Activated CD4-positive, alpha-beta T cell treated with anti-CD3 and anti-CD28 coated beads, Interleukin-2, amount 50 U/mL, for 48 hours (primary cell): ENCODE measurements at regions not wholly inside any gene's neighbourhood (a gene's known extent, or its start where the extent isn't known, plus 50 kb on each side); places are given as distances from the start of the nearest gene placed in this dataset.
"Not testable (repeated sequence)": the region's sequence is repeated elsewhere in the genome, so short reads cannot be mapped to it uniquely, and the experiment has no call there.

Source experiments
- DNase-seq, 2 experiments: peaks; one replicate each; pipeline ENCODE4 v3.0.0-alpha.2; 2020

GRCh38 chr5:30345539-30346345, 847.7 kb upstream of the CDH6 start:
- DNase-seq = not testable (repeated sequence)

- no peak for DNase-seq
These were observed 849.8 kb upstream of the CDH6 start for GRCh38 chr5:30343707-30344106.

- no peak for DNase-seq
These were observed 852.0 kb upstream of the CDH6 start for GRCh38 chr5:30341466-30341865.

- DNase-seq = no peak
These were observed 856.4 kb upstream of the CDH6 start for GRCh38 chr5:30337084-30337573.

GRCh38 chr5:30331534-30331933, 862.0 kb upstream of the CDH6 start:
- no peak for DNase-seq

GRCh38 chr5:30325795-30326194, 867.7 kb upstream of the CDH6 start:
- DNase-seq = no peak

- no peak for DNase-seq
These were observed 869.4 kb upstream of the CDH6 start for GRCh38 chr5:30324083-30324482.

DNA sequence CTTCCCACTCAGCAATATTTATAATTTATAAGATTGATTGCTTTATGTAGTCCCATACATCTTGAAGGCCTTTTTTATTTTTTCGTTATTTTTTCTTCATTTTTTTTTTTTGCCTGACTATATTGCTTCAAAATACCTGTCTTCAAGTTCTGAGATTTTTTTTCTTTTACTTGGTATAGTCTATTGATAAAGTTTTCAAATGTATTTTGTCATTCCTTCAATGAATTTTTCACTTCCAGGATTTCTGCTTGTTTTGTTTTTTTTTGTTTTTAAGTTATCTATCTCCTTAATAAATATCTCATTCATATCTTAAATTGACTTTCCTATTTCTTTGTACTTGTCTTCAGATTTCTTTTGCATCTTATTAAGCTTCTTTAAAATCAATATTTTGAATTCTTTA, 905.6 kb upstream of the CDH6 start:
- no peak for DNase-seq

DNA sequence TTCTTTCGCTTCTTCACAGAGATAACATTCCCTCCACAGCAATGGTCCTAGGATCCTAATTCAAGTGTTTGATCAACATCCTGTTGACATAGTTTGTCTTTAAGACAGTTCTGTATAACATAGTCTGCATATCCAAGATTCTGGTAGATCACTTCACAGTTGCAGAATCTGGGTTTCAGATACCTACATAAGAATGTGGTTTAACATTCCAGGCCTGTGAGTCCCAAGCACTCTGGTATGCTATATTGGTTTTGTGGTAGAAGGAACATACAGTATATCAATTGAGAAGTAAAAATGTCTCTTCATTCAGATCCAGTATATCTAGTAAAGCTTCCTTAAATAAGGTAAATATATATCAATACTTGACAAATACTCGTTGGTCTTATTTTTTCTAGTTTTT, 914.2 kb upstream of the CDH6 start:
- no peak for DNase-seq

DNA sequence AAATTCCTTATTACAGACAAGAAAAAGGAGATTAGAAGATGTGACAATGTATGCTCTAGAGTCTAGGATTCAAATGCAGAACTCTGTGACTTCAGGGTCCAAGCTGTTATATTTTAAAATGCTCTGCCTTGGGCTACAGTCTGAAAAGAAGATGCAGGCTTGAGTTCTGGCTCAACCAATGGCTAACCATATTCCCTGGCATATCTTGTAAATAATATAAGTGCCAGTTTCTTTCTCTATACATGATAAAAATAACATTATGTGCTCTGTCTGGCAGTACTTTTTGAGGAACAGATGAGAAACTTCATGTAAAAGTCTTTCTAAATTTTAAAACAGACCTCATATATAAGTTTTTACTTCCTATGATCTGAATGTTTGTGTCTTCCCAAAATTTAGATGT, 926.5 kb upstream of the CDH6 start:
- no peak for DNase-seq

DNA sequence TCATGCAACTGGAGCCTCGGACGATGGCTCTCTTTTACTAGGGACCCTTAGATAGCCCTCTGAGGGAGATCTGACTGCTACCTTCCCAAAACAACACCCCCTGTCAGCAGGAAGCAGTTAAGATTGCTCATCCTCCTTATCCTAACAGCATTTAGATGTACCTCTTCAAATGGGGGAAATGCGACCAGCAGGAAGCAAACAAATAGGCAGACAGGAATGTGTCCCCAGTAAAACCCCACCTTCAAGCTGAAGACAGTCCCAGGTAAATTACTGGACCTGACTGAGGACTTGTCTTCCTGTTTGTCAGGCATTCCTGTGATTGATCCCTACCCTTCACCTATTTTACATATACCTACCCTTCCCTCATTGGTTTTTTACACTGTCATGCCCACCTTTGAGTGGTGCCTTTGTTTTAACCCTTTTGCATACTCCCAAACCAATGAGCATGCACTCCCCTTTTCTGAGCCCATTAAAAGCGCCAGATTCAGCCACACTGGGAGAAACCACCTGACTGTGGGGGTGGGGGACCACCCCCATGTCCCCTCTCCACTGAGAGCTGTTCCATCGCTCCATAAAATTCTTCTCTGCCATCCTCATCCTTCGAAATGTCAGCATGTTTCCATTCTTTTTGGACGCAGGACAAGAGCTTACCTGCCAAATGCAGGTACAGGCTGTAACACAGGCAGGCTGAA, 954.0 kb upstream of the CDH6 start:
- no peak for DNase-seq

GRCh38 chr5:30237189-30237588, 956.3 kb upstream of the CDH6 start:
- DNase-seq = no peak

- DNase-seq = no peak
These were observed 983.7 kb upstream of the CDH6 start for GRCh38 chr5:30209755-30210154.

DNA sequence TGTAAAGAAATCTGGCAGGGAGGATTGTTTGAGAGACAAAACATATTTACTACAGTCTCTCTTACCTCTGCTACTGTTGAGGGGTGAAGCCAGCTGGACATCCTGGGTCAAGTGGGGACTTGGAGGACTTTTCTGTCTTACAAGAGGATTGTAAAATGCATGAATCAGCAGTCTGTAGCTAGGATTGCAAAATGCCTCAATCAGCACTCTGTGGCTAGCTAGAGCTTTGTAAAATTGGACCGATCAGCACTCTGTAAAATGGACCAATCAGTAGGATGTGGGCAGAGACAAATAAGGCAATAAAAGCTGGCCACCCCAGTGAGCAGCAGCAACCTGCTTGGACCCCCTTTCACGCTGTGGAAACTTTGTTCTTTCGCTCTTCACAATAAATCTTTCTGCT, 995.8 kb upstream of the CDH6 start:
- DNase-seq = no peak

GRCh38 chr5:30195036-30195435, 998.5 kb upstream of the CDH6 start:
- no peak for DNase-seq

- DNase-seq = no peak
These were observed 998.9 kb upstream of the CDH6 start for GRCh38 chr5:30194595-30194994.

DNA sequence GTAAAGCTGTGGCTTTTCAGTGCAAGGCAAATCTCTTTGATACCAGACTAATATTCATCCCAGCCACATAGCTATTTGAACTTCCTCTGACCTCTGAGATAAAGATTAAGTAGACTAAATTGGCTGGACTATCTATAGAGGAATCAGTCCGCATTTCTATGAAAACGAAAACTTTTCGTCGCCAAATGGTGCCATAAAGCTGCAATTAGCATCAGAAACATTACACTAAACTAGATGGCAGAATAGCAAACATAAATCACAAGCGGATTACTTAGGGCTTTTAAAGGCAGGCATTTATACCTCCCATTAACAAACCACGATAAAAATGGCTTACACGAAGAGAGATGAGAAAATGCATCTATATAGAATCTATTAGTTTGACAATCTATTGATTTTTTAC, 1009.7 kb upstream of the CDH6 start:
- DNase-seq = no peak

GRCh38 chr5:30156156-30156555, 1037.3 kb upstream of the CDH6 start:
- DNase-seq = no peak

GRCh38 chr5:30152431-30152830, 1041.1 kb upstream of the CDH6 start:
- DNase-seq = no peak

GRCh38 chr5:30150231-30150630, 1043.3 kb upstream of the CDH6 start:
- no peak for DNase-seq

GRCh38 chr5:30149526-30149925, 1044.0 kb upstream of the CDH6 start:
- DNase-seq = no peak

DNA sequence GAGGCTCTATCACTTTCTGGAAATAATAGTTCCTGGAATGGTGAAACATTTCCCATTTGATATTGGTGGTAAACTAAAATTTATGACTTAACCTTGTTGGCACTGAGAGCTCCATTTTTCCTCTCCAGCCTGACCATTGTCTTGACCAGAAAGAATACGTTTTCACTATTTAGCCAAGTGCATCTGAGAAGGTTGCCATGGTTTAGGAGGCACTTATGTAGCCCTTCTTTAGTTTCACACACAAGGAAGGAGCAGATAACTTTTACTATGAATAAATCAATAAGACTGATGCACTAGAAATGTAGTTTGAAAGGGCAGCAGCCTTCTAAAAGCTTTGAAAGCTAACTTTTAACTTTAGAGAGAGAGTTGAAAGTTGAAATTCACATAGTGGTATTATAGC, 1045.5 kb upstream of the CDH6 start:
- no peak for DNase-seq

DNA sequence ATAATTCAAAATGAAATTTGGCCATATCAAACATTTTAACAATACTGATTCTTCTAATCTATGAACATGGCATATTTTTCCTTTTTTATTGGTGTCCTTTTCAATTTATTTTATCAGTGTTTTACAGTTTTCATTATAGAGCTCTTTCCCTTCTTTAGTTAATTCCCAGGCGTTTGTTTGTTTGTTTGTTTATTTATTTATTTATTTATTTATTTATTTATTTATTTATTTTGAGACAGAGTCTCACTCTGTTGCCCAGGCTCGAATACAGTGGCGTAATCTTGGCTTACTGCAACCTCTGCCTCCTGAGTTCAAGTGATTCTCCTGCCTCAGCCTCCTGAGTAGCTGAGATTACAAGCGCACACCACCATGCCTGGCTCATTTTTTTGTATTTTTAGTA, 1049.4 kb upstream of the CDH6 start:
- not testable (repeated sequence) for DNase-seq

DNA sequence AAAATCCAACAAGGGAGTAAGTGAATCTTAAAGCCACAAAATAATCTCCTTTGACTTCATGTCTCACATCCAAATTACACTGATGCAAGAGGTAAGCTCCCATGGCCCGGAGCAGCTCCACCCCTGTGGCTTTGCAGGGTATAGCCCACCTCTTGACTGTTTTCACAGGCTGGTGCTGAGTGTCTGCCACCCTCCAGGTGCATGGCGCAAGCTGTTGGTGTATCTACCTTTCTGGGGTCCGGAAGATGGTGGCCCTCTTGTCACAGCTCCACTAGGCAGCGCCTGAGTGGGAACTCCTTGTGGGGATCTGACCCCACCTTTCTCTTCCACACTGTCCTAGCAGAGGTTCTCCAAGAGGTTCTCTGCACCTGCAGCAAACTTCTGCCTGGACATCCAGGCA, 1051.1 kb upstream of the CDH6 start:
- no peak for DNase-seq

DNA sequence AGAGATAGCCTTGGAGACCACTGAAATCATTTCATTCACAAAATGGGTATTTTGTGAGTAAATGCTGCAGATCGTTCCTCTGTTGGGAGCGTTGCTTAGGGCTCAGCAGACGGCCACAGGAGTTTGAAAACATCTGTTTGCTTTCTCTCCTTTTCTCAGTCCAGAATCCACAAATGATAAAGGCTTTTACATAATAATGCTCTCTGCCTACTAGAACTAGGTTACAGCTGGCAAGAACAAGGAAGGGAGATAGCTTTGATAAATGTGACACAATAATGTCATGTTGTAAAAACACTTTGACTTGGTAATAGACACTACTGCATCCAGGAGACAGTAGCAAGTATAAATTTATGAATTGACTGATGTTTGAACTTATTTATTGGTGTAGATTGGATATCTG, 1072.4 kb upstream of the CDH6 start:
- DNase-seq = no peak
